Caco-2 (cell line): ENCODE measurements at regions not wholly inside any gene's neighbourhood (a gene's known extent, or its start where the extent isn't known, plus 50 kb on each side); places are given as distances from the start of the nearest gene placed in this dataset.
"Not testable (repeated sequence)": the region's sequence is repeated elsewhere in the genome, so short reads cannot be mapped to it uniquely, and the experiment has no call there.

Source experiments
- BruUV-seq: library from RNA; stranded (reverse); fragments of 400-500 nt; replicated peaks from 2 replicates; lab custom pipeline; 2021; lab: Mats Ljungman, UMichigan
- CTCF ChIA-PET: fragments of 300-600 bp; sonication (Branson Sonifier 250); formaldehyde crosslinking; loops from one replicate; lab custom pipeline; 2022; ENCODE audit warnings: antibody characterized with exemption; lab: Charles Lee
- POLR2A ChIA-PET: fragments of 300-600 bp; sonication (Branson Sonifier 250); formaldehyde crosslinking; loops from one replicate; lab custom pipeline; 2022; ENCODE audit warnings: antibody characterized with exemption; lab: Charles Lee
- DNase-seq, 2 experiments: peaks; one replicate each; pipeline versions ENCODE4 v3.0.0 to v3.0.0-alpha.2; 2020 to 2022
- H3K27me3 ChIP-seq: replicated peaks from 2 replicates; pipeline ENCODE4 v1.6.0; 2011; ENCODE audit warnings: low read length; ENCODE audit not compliant: control insufficient read depth, insufficient read depth
- H3K36me3 ChIP-seq: 2 replicates; pipeline ENCODE4 v1.5.1; 2011; ENCODE audit warnings: low read length; ENCODE audit not compliant: control insufficient read depth, insufficient read depth
- H3K4me1 ChIP-seq: fragments of 250-450 bp; sonication (Bioruptor Pico); 2 replicates; pipeline ENCODE4 v1.5.1; 2020; ENCODE audit warnings: mild to moderate bottlenecking
- H3K4me3 ChIP-seq: 2 replicates; pipeline ENCODE4 v1.5.1; 2011; ENCODE audit warnings: low read depth, mild to moderate bottlenecking, control low read depth, low read length
- H3K9me3 ChIP-seq: fragments of 250-450 bp; sonication (Bioruptor Pico); 2 replicates; pipeline ENCODE4 v1.5.1; 2020; ENCODE audit warnings: mild to moderate bottlenecking, moderate library complexity
- H3K27ac Mint-ChIP-seq: one replicate; pipeline ENCODE4 v1.8.0; 2022; ENCODE audit warnings: mixed read lengths; ENCODE audit not compliant: unreplicated experiment
- H3K27me3 Mint-ChIP-seq: one replicate; pipeline ENCODE4 v1.8.0; 2022; ENCODE audit warnings: mixed read lengths; ENCODE audit not compliant: insufficient read depth, unreplicated experiment
- H3K36me3 Mint-ChIP-seq: one replicate; pipeline ENCODE4 v1.8.0; 2022; ENCODE audit warnings: mild to moderate bottlenecking, mixed read lengths; ENCODE audit not compliant: insufficient read depth, unreplicated experiment
- H3K4me1 Mint-ChIP-seq: one replicate; pipeline ENCODE4 v1.8.0; 2022; ENCODE audit warnings: low read depth, mixed read lengths; ENCODE audit not compliant: unreplicated experiment
- H3K4me3 Mint-ChIP-seq: one replicate; pipeline ENCODE4 v1.8.0; 2022; ENCODE audit warnings: mild to moderate bottlenecking, moderate library complexity, mixed read lengths; ENCODE audit not compliant: unreplicated experiment
- H3K9me3 Mint-ChIP-seq: one replicate; pipeline ENCODE4 v1.8.0; 2022; ENCODE audit warnings: mixed read lengths; ENCODE audit not compliant: unreplicated experiment
- CTCF ChIP-seq, 2 experiments: fragments of 200-600 bp in 1 of 2; IDR thresholded peaks; 1 replicate in 1 of 2; 2 replicates in 1 of 2; pipeline versions ENCODE4 v1.5.1 to v1.8.0; 2011 to 2022; ENCODE audit warnings: antibody characterized with exemption in 1 of 2, control low read depth in 1 of 2, inconsistent platforms in 1 of 2, low read depth in 1 of 2, low read length in 1 of 2, mild to moderate bottlenecking in 1 of 2, moderate library complexity in 1 of 2; ENCODE audit not compliant: insufficient read depth in 1 of 2, severe bottlenecking in 1 of 2, unreplicated experiment in 1 of 2
- intact Hi-C: fragments of 100-400 bp; cut with micrococcal nuclease; formaldehyde crosslinking; loops from one replicate; pipeline ENCODE4 v1.10.0; 2022; ENCODE audit not compliant: unreplicated experiment

GRCh38 chr15:53031469-53031868, 241.3 kb upstream of the ONECUT1 start:
- CTCF ChIA-PET, result no interaction called here
- BruUV-seq, result no TSS peak
- DNase-seq, result no peak
- H3K4me1 Mint-ChIP-seq, result no peaks in the 10 kb centered on the region
- no peaks in the 10 kb centered on the region for H3K27me3 ChIP-seq
- no peak overlapping the region for H3K4me3 Mint-ChIP-seq
- no peaks in the 10 kb centered on the region for H3K9me3 Mint-ChIP-seq
- no peaks in the 10 kb centered on the region for H3K9me3 ChIP-seq
- intact Hi-C loops, result no loop called here
- H3K27me3 Mint-ChIP-seq, result peaks cover 4% of the 10 kb centered on the region
- no peaks in the 10 kb centered on the region for H3K36me3 Mint-ChIP-seq
- H3K36me3 ChIP-seq, result no peaks in the 10 kb centered on the region
- no peak overlapping the region for H3K27ac Mint-ChIP-seq
- TF ChIP-seq CTCF (IDR thresholded peaks at IDR 0.05; ENCODE audit: insufficient read depth in 1 of 2, low read depth in 1 of 2, low read length in 1 of 2, severe bottlenecking in 1 of 2, unreplicated experiment in 1 of 2), result no peak
- POLR2A ChIA-PET, result no interaction called here
- H3K4me1 ChIP-seq, result no peaks in the 10 kb centered on the region
- no peak overlapping the region for H3K4me3 ChIP-seq

- ChIA-PET POLR2A (no interaction called here), CTCF (no interaction called here)
- no peaks in the 10 kb centered on the region for H3K27me3 ChIP-seq
- Mint-ChIP-seq H3K9me3 (no peaks in the 10 kb centered on the region), H3K4me3 (no peak overlapping the region), H3K27ac (no peak overlapping the region), H3K27me3 (no peaks in the 10 kb centered on the region), H3K36me3 (no peaks in the 10 kb centered on the region), H3K4me1 (no peaks in the 10 kb centered on the region)
- H3K36me3 ChIP-seq, result no peaks in the 10 kb centered on the region
- no peak for TF ChIP-seq CTCF (IDR thresholded peaks at IDR 0.05; ENCODE audit: insufficient read depth in 1 of 2, low read depth in 1 of 2, low read length in 1 of 2, severe bottlenecking in 1 of 2, unreplicated experiment in 1 of 2)
- BruUV-seq, result no TSS peak
- H3K9me3 ChIP-seq, result 0 out of 2 replicates have a peak, but pooled peaks cover 4% of the 10 kb centered on the region
- H3K4me1 ChIP-seq, result no peaks in the 10 kb centered on the region
- intact Hi-C loops, result no loop called here
- H3K4me3 ChIP-seq, result no peak overlapping the region
- no peak for DNase-seq
Measured at GRCh38 chr15:53022788-53023187, 232.7 kb upstream of the ONECUT1 start.

- Histone ChIP-seq H3K9me3 (no peaks in the 10 kb centered on the region), H3K36me3 (no peaks in the 10 kb centered on the region), H3K4me1 (no peaks in the 10 kb centered on the region), H3K4me3 (no peak overlapping the region), H3K27me3 (no peaks in the 10 kb centered on the region)
- Mint-ChIP-seq H3K36me3 (no peaks in the 10 kb centered on the region), H3K27me3 (peaks cover 9% of the 10 kb centered on the region), H3K4me1 (no peaks in the 10 kb centered on the region), H3K27ac (no peak overlapping the region), H3K4me3 (no peak overlapping the region), H3K9me3 (no peaks in the 10 kb centered on the region)
- DNase-seq, result no peak
- POLR2A ChIA-PET, result no interaction called here
- CTCF ChIA-PET, result no interaction called here
- intact Hi-C loops, result no loop called here
- TF ChIP-seq CTCF (IDR thresholded peaks at IDR 0.05; ENCODE audit: insufficient read depth in 1 of 2, low read depth in 1 of 2, low read length in 1 of 2, severe bottlenecking in 1 of 2, unreplicated experiment in 1 of 2), result no peak
- no TSS peak for BruUV-seq
Measured at GRCh38 chr15:53013329-53013728, 223.2 kb upstream of the ONECUT1 start.

GRCh38 chr15:53011779-53012178, 221.6 kb upstream of the ONECUT1 start:
- H3K4me1 ChIP-seq, intact Hi-C loops, H3K36me3 Mint-ChIP-seq, H3K4me3 ChIP-seq, H3K4me1 Mint-ChIP-seq, H3K36me3 ChIP-seq, H3K27me3 ChIP-seq, DNase-seq, H3K27ac Mint-ChIP-seq, H3K9me3 Mint-ChIP-seq, H3K27me3 Mint-ChIP-seq, POLR2A ChIA-PET, CTCF ChIA-PET, BruUV-seq, H3K4me3 Mint-ChIP-seq, H3K9me3 ChIP-seq: not testable (repeated sequence)
